ENCODE measurements at regions not wholly inside any gene's neighbourhood (a gene's known extent, or its start where the extent isn't known, plus 50 kb on each side); places are given as distances from the start of the nearest gene placed in this dataset.

DNA sequence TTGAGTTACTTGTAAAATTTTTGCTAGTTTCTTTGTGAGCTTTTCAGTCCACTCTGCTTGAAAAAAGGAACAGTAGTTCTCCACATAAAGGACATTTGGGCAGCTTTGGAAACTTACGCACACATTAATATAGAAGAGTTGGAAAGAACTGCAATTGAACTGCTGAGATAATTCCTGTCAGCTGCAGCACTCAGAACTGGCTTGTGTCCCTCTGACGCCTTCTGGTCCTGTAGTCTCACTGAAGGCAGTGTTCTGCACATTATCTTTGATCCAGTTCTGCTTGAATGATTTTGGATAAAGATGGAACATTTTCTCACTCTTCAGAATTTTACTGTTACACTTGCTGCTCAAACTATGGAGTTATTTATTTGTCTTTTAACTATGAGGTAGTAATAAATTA is 901.9 kb downstream of the OTOL1 start:
- no peaks in the 10 kb centered on the region for H3F3A ChIP-seq (replicated peaks; ENCODE audit: insufficient read depth)
- H3K9me3 ChIP-seq, result peaks cover 3% of the 10 kb centered on the region; the same call in 1 of the 2 replicates
- TF ChIP-seq TAF1 (IDR thresholded peaks at IDR 0.05; ENCODE audit: borderline replicate concordance, low read depth, low read length) (no peak), RCOR1 (IDR thresholded peaks at IDR 0.05; ENCODE audit: low read length) (no peak), RFX5 (IDR thresholded peaks at IDR 0.05; ENCODE audit: low read length) (no peak), YY1 (IDR thresholded peaks at IDR 0.05; ENCODE audit: low read depth) (no peak), FOXJ3 (CRISPR knock-in tag; IDR thresholded peaks at IDR 0.05) (no peak), GATA2 (CRISPR knock-in tag; IDR thresholded peaks at IDR 0.05) (no peak), POLR2AphosphoS5 (IDR thresholded peaks at IDR 0.05; ENCODE audit: low read depth, low read length) (no peak), TEAD4 (IDR thresholded peaks at IDR 0.05; ENCODE audit: borderline replicate concordance, insufficient read depth) (no peak), SIN3A (IDR thresholded peaks at IDR 0.05; ENCODE audit: borderline replicate concordance, low read depth, low read length) (no peak), JUND (IDR thresholded peaks at IDR 0.05) (no peak), CHD2 (IDR thresholded peaks at IDR 0.05; ENCODE audit: low read length, partially characterized antibody) (no peak), EP300 (IDR thresholded peaks at IDR 0.05; ENCODE audit: borderline replicate concordance in 1 of 2, low read depth in 1 of 2, low read length in 1 of 2) (no peak)
- TF ChIP-seq, protein P1, sequence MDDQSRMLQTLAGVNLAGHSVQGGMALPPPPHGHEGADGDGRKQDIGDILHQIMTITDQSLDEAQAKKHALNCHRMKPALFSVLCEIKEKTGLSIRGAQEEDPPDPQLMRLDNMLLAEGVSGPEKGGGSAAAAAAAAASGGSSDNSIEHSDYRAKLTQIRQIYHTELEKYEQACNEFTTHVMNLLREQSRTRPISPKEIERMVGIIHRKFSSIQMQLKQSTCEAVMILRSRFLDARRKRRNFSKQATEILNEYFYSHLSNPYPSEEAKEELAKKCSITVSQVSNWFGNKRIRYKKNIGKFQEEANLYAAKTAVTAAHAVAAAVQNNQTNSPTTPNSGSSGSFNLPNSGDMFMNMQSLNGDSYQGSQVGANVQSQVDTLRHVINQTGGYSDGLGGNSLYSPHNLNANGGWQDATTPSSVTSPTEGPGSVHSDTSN (IDR thresholded peaks at IDR 0.05), result no peak
- TF ChIP-seq, protein P2, sequence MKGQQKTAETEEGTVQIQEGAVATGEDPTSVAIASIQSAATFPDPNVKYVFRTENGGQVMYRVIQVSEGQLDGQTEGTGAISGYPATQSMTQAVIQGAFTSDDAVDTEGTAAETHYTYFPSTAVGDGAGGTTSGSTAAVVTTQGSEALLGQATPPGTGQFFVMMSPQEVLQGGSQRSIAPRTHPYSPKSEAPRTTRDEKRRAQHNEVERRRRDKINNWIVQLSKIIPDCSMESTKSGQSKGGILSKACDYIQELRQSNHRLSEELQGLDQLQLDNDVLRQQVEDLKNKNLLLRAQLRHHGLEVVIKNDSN (IDR thresholded peaks at IDR 0.05; ENCODE audit: borderline replicate concordance, low read depth), result no peak
- TF ChIP-seq, protein P3, sequence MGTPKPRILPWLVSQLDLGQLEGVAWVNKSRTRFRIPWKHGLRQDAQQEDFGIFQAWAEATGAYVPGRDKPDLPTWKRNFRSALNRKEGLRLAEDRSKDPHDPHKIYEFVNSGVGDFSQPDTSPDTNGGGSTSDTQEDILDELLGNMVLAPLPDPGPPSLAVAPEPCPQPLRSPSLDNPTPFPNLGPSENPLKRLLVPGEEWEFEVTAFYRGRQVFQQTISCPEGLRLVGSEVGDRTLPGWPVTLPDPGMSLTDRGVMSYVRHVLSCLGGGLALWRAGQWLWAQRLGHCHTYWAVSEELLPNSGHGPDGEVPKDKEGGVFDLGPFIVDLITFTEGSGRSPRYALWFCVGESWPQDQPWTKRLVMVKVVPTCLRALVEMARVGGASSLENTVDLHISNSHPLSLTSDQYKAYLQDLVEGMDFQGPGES (IDR thresholded peaks at IDR 0.05; ENCODE audit: low read depth, low read length), result no peak
- TF ChIP-seq, protein P4, sequence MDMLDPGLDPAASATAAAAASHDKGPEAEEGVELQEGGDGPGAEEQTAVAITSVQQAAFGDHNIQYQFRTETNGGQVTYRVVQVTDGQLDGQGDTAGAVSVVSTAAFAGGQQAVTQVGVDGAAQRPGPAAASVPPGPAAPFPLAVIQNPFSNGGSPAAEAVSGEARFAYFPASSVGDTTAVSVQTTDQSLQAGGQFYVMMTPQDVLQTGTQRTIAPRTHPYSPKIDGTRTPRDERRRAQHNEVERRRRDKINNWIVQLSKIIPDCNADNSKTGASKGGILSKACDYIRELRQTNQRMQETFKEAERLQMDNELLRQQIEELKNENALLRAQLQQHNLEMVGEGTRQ (IDR thresholded peaks at IDR 0.05; ENCODE audit: borderline replicate concordance, low read depth, low read length), result no peak
- TF ChIP-seq, protein P5, sequence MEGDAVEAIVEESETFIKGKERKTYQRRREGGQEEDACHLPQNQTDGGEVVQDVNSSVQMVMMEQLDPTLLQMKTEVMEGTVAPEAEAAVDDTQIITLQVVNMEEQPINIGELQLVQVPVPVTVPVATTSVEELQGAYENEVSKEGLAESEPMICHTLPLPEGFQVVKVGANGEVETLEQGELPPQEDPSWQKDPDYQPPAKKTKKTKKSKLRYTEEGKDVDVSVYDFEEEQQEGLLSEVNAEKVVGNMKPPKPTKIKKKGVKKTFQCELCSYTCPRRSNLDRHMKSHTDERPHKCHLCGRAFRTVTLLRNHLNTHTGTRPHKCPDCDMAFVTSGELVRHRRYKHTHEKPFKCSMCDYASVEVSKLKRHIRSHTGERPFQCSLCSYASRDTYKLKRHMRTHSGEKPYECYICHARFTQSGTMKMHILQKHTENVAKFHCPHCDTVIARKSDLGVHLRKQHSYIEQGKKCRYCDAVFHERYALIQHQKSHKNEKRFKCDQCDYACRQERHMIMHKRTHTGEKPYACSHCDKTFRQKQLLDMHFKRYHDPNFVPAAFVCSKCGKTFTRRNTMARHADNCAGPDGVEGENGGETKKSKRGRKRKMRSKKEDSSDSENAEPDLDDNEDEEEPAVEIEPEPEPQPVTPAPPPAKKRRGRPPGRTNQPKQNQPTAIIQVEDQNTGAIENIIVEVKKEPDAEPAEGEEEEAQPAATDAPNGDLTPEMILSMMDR (IDR thresholded peaks at IDR 0.05), result no peak
- TF ChIP-seq, protein P6, sequence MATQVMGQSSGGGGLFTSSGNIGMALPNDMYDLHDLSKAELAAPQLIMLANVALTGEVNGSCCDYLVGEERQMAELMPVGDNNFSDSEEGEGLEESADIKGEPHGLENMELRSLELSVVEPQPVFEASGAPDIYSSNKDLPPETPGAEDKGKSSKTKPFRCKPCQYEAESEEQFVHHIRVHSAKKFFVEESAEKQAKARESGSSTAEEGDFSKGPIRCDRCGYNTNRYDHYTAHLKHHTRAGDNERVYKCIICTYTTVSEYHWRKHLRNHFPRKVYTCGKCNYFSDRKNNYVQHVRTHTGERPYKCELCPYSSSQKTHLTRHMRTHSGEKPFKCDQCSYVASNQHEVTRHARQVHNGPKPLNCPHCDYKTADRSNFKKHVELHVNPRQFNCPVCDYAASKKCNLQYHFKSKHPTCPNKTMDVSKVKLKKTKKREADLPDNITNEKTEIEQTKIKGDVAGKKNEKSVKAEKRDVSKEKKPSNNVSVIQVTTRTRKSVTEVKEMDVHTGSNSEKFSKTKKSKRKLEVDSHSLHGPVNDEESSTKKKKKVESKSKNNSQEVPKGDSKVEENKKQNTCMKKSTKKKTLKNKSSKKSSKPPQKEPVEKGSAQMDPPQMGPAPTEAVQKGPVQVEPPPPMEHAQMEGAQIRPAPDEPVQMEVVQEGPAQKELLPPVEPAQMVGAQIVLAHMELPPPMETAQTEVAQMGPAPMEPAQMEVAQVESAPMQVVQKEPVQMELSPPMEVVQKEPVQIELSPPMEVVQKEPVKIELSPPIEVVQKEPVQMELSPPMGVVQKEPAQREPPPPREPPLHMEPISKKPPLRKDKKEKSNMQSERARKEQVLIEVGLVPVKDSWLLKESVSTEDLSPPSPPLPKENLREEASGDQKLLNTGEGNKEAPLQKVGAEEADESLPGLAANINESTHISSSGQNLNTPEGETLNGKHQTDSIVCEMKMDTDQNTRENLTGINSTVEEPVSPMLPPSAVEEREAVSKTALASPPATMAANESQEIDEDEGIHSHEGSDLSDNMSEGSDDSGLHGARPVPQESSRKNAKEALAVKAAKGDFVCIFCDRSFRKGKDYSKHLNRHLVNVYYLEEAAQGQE (IDR thresholded peaks at IDR 0.05; ENCODE audit: low read depth, low read length), result no peak
- no peak overlapping the region for H3K4me3 ChIP-seq (ENCODE audit: low read depth in 2 of 2, low read length in 1 of 2)
- WGBS (ENCODE audit: low lambda C conversion rate), result 93% methylated on average over 2 of the region's 2 CpGs
- no peak overlapping the region for H2AFZ ChIP-seq (ENCODE audit: low read depth)
- no peaks in the 10 kb centered on the region for H3K79me2 ChIP-seq (ENCODE audit: insufficient read depth)
- H3K9ac ChIP-seq, result no peak overlapping the region
- H3K4me2 ChIP-seq, result no peak overlapping the region
- H4K20me1 ChIP-seq (ENCODE audit: insufficient read depth), result no peaks in the 10 kb centered on the region
- ChIA-PET POLR2A (no interaction called here), CTCF (no interaction called here)
- no peaks in the 10 kb centered on the region for H3K4me1 ChIP-seq (ENCODE audit: control insufficient read depth in 1 of 2, insufficient read depth in 2 of 2, low read depth in 1 of 2, low read length in 1 of 2)
- H3K9me2 ChIP-seq, result no peaks in the 10 kb centered on the region
- no peaks in the 10 kb centered on the region for H3K27me3 ChIP-seq (ENCODE audit: insufficient read depth)
- no peaks in the 10 kb centered on the region for H3K36me3 ChIP-seq (replicated peaks in 1 of 2; ENCODE audit: control insufficient read depth in 1 of 2, insufficient read depth in 2 of 2, low read length in 1 of 2)
- H3K27ac ChIP-seq (ENCODE audit: low read depth in 2 of 2, low read length in 1 of 2), result no peak overlapping the region
- no peak for DNase-seq
